SH-SY5Y (cell line): ENCODE measurements at regions not wholly inside any gene's neighbourhood (a gene's known extent, or its start where the extent isn't known, plus 50 kb on each side); places are given as distances from the start of the nearest gene placed in this dataset.

Experiments used
- GATA2 ChIP-seq: IDR thresholded peaks from 2 replicates; pipeline ENCODE4 v1.6.1; 2011; ENCODE audit warnings: mild to moderate bottlenecking, low read depth, low read length
- GATA3 ChIP-seq: IDR thresholded peaks from 2 replicates; pipeline ENCODE4 v1.6.1; 2011; ENCODE audit warnings: low read depth, mild to moderate bottlenecking, low read length, moderate library complexity

GRCh38 chr3:160134964-160135363, 90.3 kb upstream of the C3orf80 start:
- TF ChIP-seq GATA3, result no peak
- TF ChIP-seq GATA2, result no peak

- TF ChIP-seq GATA3 (no peak), GATA2 (no peak)
Measured at GRCh38 chr3:160135851-160136250, 89.4 kb upstream of the C3orf80 start.

- TF ChIP-seq GATA3 (no peak), GATA2 (no peak)
Measured at GRCh38 chr3:160136421-160136820, 88.8 kb upstream of the C3orf80 start.

GRCh38 chr3:160139291-160139690, 85.9 kb upstream of the C3orf80 start:
- TF ChIP-seq GATA2, result no peak
- TF ChIP-seq GATA3, result no peak

- TF ChIP-seq GATA2 (no peak), GATA3 (no peak)
Measured at GRCh38 chr3:160140756-160141155, 84.5 kb upstream of the C3orf80 start.

GRCh38 chr3:160141485-160142185, 83.6 kb upstream of the C3orf80 start:
- TF ChIP-seq GATA2 (no peak), GATA3 (no peak)

- TF ChIP-seq GATA2, result no peak
- TF ChIP-seq GATA3, result no peak
Measured at GRCh38 chr3:160143482-160143881, 81.7 kb upstream of the C3orf80 start.

GRCh38 chr3:160150066-160150465, 75.2 kb upstream of the C3orf80 start:
- TF ChIP-seq GATA2 (no peak), GATA3 (no peak)

GRCh38 chr3:160150525-160150924, 74.7 kb upstream of the C3orf80 start:
- TF ChIP-seq GATA3, result no peak
- no peak for TF ChIP-seq GATA2

- TF ChIP-seq GATA3 (no peak), GATA2 (no peak)
Measured at GRCh38 chr3:160152638-160153037, 72.6 kb upstream of the C3orf80 start.

GRCh38 chr3:160154033-160154432, 71.2 kb upstream of the C3orf80 start:
- TF ChIP-seq GATA3, result no peak
- TF ChIP-seq GATA2, result no peak

- TF ChIP-seq GATA2 (no peak), GATA3 (no peak)
Measured at GRCh38 chr3:160154596-160154995, 70.6 kb upstream of the C3orf80 start.

GRCh38 chr3:160157321-160157720, 67.9 kb upstream of the C3orf80 start:
- no peak for TF ChIP-seq GATA3
- no peak for TF ChIP-seq GATA2

GRCh38 chr3:160159341-160159740, 65.9 kb upstream of the C3orf80 start:
- TF ChIP-seq GATA3 (no peak), GATA2 (no peak)

GRCh38 chr3:160159806-160160205, 65.4 kb upstream of the C3orf80 start:
- TF ChIP-seq GATA3, result no peak
- no peak for TF ChIP-seq GATA2

GRCh38 chr3:160161921-160162320, 63.3 kb upstream of the C3orf80 start:
- TF ChIP-seq GATA2, result no peak
- TF ChIP-seq GATA3, result no peak
